Gastroesophageal sphincter (tissue), 3 donors: ENCODE measurements at regions not wholly inside any gene's neighbourhood (a gene's known extent, or its start where the extent isn't known, plus 50 kb on each side); places are given as distances from the start of the nearest gene placed in this dataset.

Source experiments
- EP300 ChIP-seq: sonication (generic); formaldehyde crosslinking; IDR thresholded peaks from one replicate; pipeline ENCODE4 v1.6.1; 2017; ENCODE audit warnings: antibody characterized with exemption, mild to moderate bottlenecking
- POLR2A ChIP-seq, 2 donors: fragments of 450-650 bp; IDR thresholded peaks; one replicate each; pipeline ENCODE4 v1.6.1; 2017; ENCODE audit warnings: antibody characterized with exemption in 2 of 2, mild to moderate bottlenecking in 2 of 2, moderate library complexity in 1 of 2
- POLR2AphosphoS5 ChIP-seq: sonication (generic); formaldehyde crosslinking; IDR thresholded peaks from one replicate; pipeline ENCODE4 v1.6.1; 2017; ENCODE audit warnings: antibody characterized with exemption
- TF ChIP-seq, protein P1 (sequence below), 4 experiments: fragments of 200-600 bp in 2 of 4; fragments of 450-650 bp in 2 of 4; sonication (generic) in 1 of 4; IDR thresholded peaks; one replicate each; pipeline ENCODE4 v1.5.1; 2017 to 2019; ENCODE audit warnings: antibody characterized with exemption in 4 of 4, mild to moderate bottlenecking in 2 of 4, moderate library complexity in 2 of 4

DNA sequence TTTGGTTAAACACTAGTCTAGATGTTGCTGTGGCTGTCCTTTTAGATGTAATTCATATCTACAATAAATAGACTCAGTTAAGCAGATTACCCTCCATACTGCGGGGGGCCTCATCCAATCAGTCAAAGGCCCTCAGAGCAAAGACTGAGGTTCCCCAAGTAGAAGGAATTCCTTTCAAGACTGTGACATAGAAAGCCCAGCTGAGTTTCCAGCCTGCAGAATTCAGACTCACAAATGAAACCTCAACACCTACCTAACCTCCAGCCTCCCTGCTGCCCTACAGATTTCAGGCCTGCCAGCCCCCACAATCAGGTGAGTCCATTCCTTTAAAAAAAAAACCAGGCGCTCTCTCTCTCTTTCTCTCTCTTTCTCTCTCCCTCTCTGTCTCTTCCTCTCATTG, 73.6 kb upstream of the NSMCE3 start:
- TF ChIP-seq, protein P1, sequence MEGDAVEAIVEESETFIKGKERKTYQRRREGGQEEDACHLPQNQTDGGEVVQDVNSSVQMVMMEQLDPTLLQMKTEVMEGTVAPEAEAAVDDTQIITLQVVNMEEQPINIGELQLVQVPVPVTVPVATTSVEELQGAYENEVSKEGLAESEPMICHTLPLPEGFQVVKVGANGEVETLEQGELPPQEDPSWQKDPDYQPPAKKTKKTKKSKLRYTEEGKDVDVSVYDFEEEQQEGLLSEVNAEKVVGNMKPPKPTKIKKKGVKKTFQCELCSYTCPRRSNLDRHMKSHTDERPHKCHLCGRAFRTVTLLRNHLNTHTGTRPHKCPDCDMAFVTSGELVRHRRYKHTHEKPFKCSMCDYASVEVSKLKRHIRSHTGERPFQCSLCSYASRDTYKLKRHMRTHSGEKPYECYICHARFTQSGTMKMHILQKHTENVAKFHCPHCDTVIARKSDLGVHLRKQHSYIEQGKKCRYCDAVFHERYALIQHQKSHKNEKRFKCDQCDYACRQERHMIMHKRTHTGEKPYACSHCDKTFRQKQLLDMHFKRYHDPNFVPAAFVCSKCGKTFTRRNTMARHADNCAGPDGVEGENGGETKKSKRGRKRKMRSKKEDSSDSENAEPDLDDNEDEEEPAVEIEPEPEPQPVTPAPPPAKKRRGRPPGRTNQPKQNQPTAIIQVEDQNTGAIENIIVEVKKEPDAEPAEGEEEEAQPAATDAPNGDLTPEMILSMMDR (IDR thresholded peaks at IDR 0.05) = no peak
- TF ChIP-seq POLR2AphosphoS5 (no peak), POLR2A (IDR thresholded peaks at IDR 0.05) (no peak), EP300 (no peak)
